GM12878 (cell line): ENCODE measurements at regions not wholly inside any gene's neighbourhood (a gene's known extent, or its start where the extent isn't known, plus 50 kb on each side); places are given as distances from the start of the nearest gene placed in this dataset.

Source experiments
- ATAC-seq: fragments of 200-7000 bp; cut with Tn5 transposase; 3 replicates; pipeline ENCODE4 v1.9.1; 2020; ENCODE audit warnings: mild to moderate bottlenecking, moderate library complexity
- BruUV-seq: library from RNA; stranded (reverse); fragments of 400-500 nt; replicated peaks from 2 replicates; lab custom pipeline; 2021; lab: Mats Ljungman, UMichigan
- CTCF ChIA-PET: fragments of 300-600 bp; sonication (Branson Sonifier 250); formaldehyde crosslinking; extraction: SDS; loops from one replicate; lab custom pipeline; 2021; ENCODE audit warnings: inconsistent platforms; lab: Yijun Ruan, JAX
- POLR2A ChIA-PET: fragments of 350-600 bp; formaldehyde crosslinking; extraction: SDS; loops from one replicate; lab custom pipeline; 2021; ENCODE audit warnings: inconsistent platforms; lab: Charles Lee
- RAD21 ChIA-PET: fragments of 300-600 bp; sonication (Branson Sonifier 250); formaldehyde crosslinking; loops from one replicate; lab custom pipeline; 2023; ENCODE audit warnings: antibody characterized with exemption; ENCODE audit not compliant: unreplicated experiment; lab: Charles Lee
- SMC1A ChIA-PET: fragments of 300-600 bp; sonication (Branson Sonifier 250); formaldehyde crosslinking; loops from one replicate; lab custom pipeline; 2023; ENCODE audit not compliant: unreplicated experiment, uncharacterized antibody; lab: Charles Lee
- DNase-seq: peaks from one replicate; pipeline ENCODE4 v3.0.0-alpha.2; 2011; ENCODE audit warnings: low read depth, low spot score
- FAIRE-seq: peaks from 3 replicates; lab custom pipeline; 2011; peaks lifted over from hg19 to GRCh38; lab: Jason Lieb, UNC
- H2AFZ ChIP-seq: 2 replicates; pipeline ENCODE4 v1.6.0; 2011; ENCODE audit warnings: low read depth, low read length, control low read depth; ENCODE audit not compliant: control insufficient read depth
- H3K27ac ChIP-seq: 2 replicates; pipeline ENCODE4 v1.5.1; 2011; ENCODE audit warnings: control low read depth; ENCODE audit not compliant: control insufficient read depth, insufficient read depth
- H3K27me3 ChIP-seq, 2 experiments: replicated peaks in 1 of 2; 2 replicates each; pipeline versions ENCODE4 v1.6.0 to v1.6.1; 2011; ENCODE audit warnings: low read length in 1 of 2; ENCODE audit not compliant: control insufficient read depth in 2 of 2, insufficient read depth in 2 of 2
- H3K36me3 ChIP-seq, 2 experiments: 2 replicates each; pipeline ENCODE4 v1.5.1; 2011; ENCODE audit warnings: low read length in 1 of 2; ENCODE audit not compliant: control insufficient read depth in 2 of 2, insufficient read depth in 2 of 2
- H3K4me1 ChIP-seq: 2 replicates; pipeline ENCODE4 v1.6.1; 2011; ENCODE audit warnings: mild to moderate bottlenecking, low read length, moderate library complexity, mixed read lengths; ENCODE audit not compliant: control insufficient read depth, insufficient read depth
- H3K4me2 ChIP-seq: 2 replicates; pipeline ENCODE4 v1.6.0; 2011; ENCODE audit warnings: control low read depth; ENCODE audit not compliant: control insufficient read depth, insufficient read depth
- H3K4me3 ChIP-seq: fragments of 200-600 bp; sonication (generic); 2 replicates; pipeline ENCODE4 v1.5.1; 2016
- H3K79me2 ChIP-seq: 2 replicates; pipeline ENCODE4 v1.6.0; 2011; ENCODE audit warnings: low read length; ENCODE audit not compliant: control insufficient read depth, insufficient read depth
- H3K9ac ChIP-seq: 2 replicates; pipeline ENCODE4 v1.8.0; 2011; ENCODE audit warnings: low read length, control low read depth, mixed read lengths; ENCODE audit not compliant: control insufficient read depth, insufficient read depth
- H3K9me3 ChIP-seq: replicated peaks from 3 replicates; pipeline ENCODE4 v1.5.1; 2011; ENCODE audit warnings: mild to moderate bottlenecking, low read length; ENCODE audit not compliant: control insufficient read depth, insufficient read depth
- H4K20me1 ChIP-seq: 2 replicates; pipeline ENCODE4 v1.6.0; 2011; ENCODE audit not compliant: control insufficient read depth, insufficient read depth
- CBX5 ChIP-seq: sonication (generic); IDR thresholded peaks from 2 replicates; pipeline ENCODE4 v1.6.1; 2016; ENCODE audit warnings: low read depth, moderate library complexity, mild to moderate bottlenecking, inconsistent platforms
- HDAC6 ChIP-seq: fragments of 200-600 bp; sonication (generic); IDR thresholded peaks from one replicate; pipeline ENCODE4 v1.8.0; 2017; ENCODE audit warnings: antibody characterized with exemption; ENCODE audit not compliant: unreplicated experiment
- IKZF2 ChIP-seq, 2 experiments: fragments of 450-650 bp; IDR thresholded peaks; 2 replicates each; pipeline ENCODE4 v1.6.1; 2017; ENCODE audit warnings: mild to moderate bottlenecking in 2 of 2, moderate library complexity in 2 of 2
- MEF2B ChIP-seq: fragments of 450-650 bp; IDR thresholded peaks from 2 replicates; pipeline ENCODE4 v1.6.1; 2018; ENCODE audit warnings: mild to moderate bottlenecking, moderate library complexity; ENCODE audit not compliant: partially characterized antibody, poor library complexity, severe bottlenecking
- PML ChIP-seq: IDR thresholded peaks from 2 replicates; pipeline ENCODE4 v1.6.1; 2012; ENCODE audit warnings: low read length, inconsistent platforms
- RBBP5 ChIP-seq: fragments of 200-600 bp; sonication (generic); conservative IDR thresholded peaks from 2 replicates; pipeline ENCODE4 v1.6.1; 2016
- RELA ChIP-seq: fragments of 450-650 bp; IDR thresholded peaks from 2 replicates; pipeline ENCODE4 v1.8.0; 2014; ENCODE audit warnings: borderline replicate concordance; ENCODE audit not compliant: partially characterized antibody
- SMC3 ChIP-seq: IDR thresholded peaks from 2 replicates; pipeline ENCODE4 v1.6.1; 2011; ENCODE audit warnings: low read length, improper control_type of control experiment, borderline replicate concordance
- ZNF687 ChIP-seq: fragments of 450-650 bp; IDR thresholded peaks from 2 replicates; pipeline ENCODE4 v1.6.1; 2017; ENCODE audit warnings: mild to moderate bottlenecking, moderate library complexity
- WGBS: methylation state at CpG from one replicate; pipeline ENCODE4 v1.1.6; 2016; ENCODE audit warnings: low lambda C conversion rate; ENCODE audit not compliant: insufficient replicate concordance, insufficient coverage; ENCODE audit errors: missing lambda C conversion rate; 5-methylcytosine and 5-hydroxymethylcytosine counted together
- in situ Hi-C: fragments of 300-500 bp; cut with MboI; formaldehyde crosslinking; loops from 9 replicates; pipeline ENCODE4 v1.14.3; 2018; ENCODE audit warnings: mixed read lengths
- intact Hi-C: fragments of 100-400 bp; cut with micrococcal nuclease; formaldehyde crosslinking; loops from one replicate; pipeline ENCODE4 v1.14.2; 2022; ENCODE audit not compliant: unreplicated experiment

- 48% methylated on average over 11 of the region's 11 CpGs for WGBS
- no peaks in the 10 kb centered on the region for H3K27me3 ChIP-seq
- H3K4me2 ChIP-seq: no peak overlapping the region
- SMC1A ChIA-PET: no interaction called here
- no peak overlapping the region for H3K4me3 ChIP-seq
- TF ChIP-seq MEF2B (no peak), SMC3 (no peak), CBX5 (no peak), RBBP5 (no peak), PML (no peak), HDAC6 (no peak), IKZF2 (IDR thresholded peaks at IDR 0.05) (no peak), RELA (no peak), ZNF687 (no peak)
- TF ChIP-seq, all 136 proteins: peak for 0
- POLR2A ChIA-PET: no interaction called here
- H2AFZ ChIP-seq: no peak overlapping the region
- no peak overlapping the region for H3K9ac ChIP-seq
- no peaks in the 10 kb centered on the region for H3K4me1 ChIP-seq
- FAIRE-seq: no peak
- no peaks in the 10 kb centered on the region; the same call in 1 of the 3 replicates for H3K9me3 ChIP-seq
- BruUV-seq: no TSS peak
- RAD21 ChIA-PET: no interaction called here
- H4K20me1 ChIP-seq: no peaks in the 10 kb centered on the region
- H3K79me2 ChIP-seq: no peaks in the 10 kb centered on the region
- CTCF ChIA-PET: no interaction called here
- no peak for ATAC-seq
- in situ Hi-C loops (no loop called here), intact Hi-C loops (no loop called here)
- H3K36me3 ChIP-seq: no peaks in the 10 kb centered on the region
- no peak for DNase-seq
- H3K27ac ChIP-seq: no peak overlapping the region
Measured at GRCh38 chr7:157483971-157484410, 147.2 kb downstream of the DNAJB6 start.
